ENCODE measurements at regions not wholly inside any gene's neighbourhood (a gene's known extent, or its start where the extent isn't known, plus 50 kb on each side); places are given as distances from the start of the nearest gene placed in this dataset.
"Not testable (repeated sequence)": the region's sequence is repeated elsewhere in the genome, so short reads cannot be mapped to it uniquely, and the experiment has no call there.

GRCh38 chr12:131647667-131648066, 63.2 kb upstream of the SFSWAP start:
- DNase-seq (ENCODE audit: low read depth) = no peak

- not testable (repeated sequence) for DNase-seq (ENCODE audit: low read depth)
These were observed 55.3 kb upstream of the SFSWAP start for GRCh38 chr12:131655469-131656174.

- DNase-seq (ENCODE audit: low read depth) = not testable (repeated sequence)
These were observed 54.1 kb upstream of the SFSWAP start for GRCh38 chr12:131656796-131657195.

- not testable (repeated sequence) for DNase-seq (ENCODE audit: low read depth)
These were observed 52.3 kb upstream of the SFSWAP start for GRCh38 chr12:131658605-131659004.

GRCh38 chr12:131659484-131659883, 51.4 kb upstream of the SFSWAP start:
- not testable (repeated sequence) for DNase-seq (ENCODE audit: low read depth)

- DNase-seq (ENCODE audit: low read depth) = not testable (repeated sequence)
These were observed 50.9 kb upstream of the SFSWAP start for GRCh38 chr12:131659976-131660375.

- DNase-seq (ENCODE audit: low read depth) = not testable (repeated sequence)
These were observed 50.5 kb upstream of the SFSWAP start for GRCh38 chr12:131660401-131660800.
